RWPE2 (cell line): ENCODE measurements at regions not wholly inside any gene's neighbourhood (a gene's known extent, or its start where the extent isn't known, plus 50 kb on each side); places are given as distances from the start of the nearest gene placed in this dataset.

Source experiments
- ATAC-seq: fragments of 200-7000 bp; cut with Tn5 transposase; 3 replicates; pipeline ENCODE4 v1.9.1; 2021; ENCODE audit warnings: low read depth
- DNase-seq: peaks from one replicate; pipeline ENCODE4 v3.0.0-alpha.2; 2020; ENCODE audit warnings: low spot score
- H3K27ac ChIP-seq: fragments of 450-650 bp; 2 replicates; pipeline ENCODE4 v1.5.1; 2017; ENCODE audit warnings: mild to moderate bottlenecking; ENCODE audit not compliant: poor library complexity, severe bottlenecking
- H3K27me3 ChIP-seq: fragments of 250-450 bp; sonication (Bioruptor Pico); 2 replicates; pipeline ENCODE4 v1.5.1; 2021; ENCODE audit warnings: mild to moderate bottlenecking, moderate library complexity; ENCODE audit not compliant: insufficient read depth, poor library complexity, severe bottlenecking
- H3K36me3 ChIP-seq: fragments of 250-450 bp; sonication (Bioruptor Pico); 2 replicates; pipeline ENCODE4 v1.5.1; 2020; ENCODE audit warnings: low read depth, mild to moderate bottlenecking, moderate library complexity
- H3K4me1 ChIP-seq: fragments of 250-450 bp; sonication (Bioruptor Pico); 2 replicates; pipeline ENCODE4 v1.5.1; 2021; ENCODE audit warnings: mild to moderate bottlenecking, moderate library complexity; ENCODE audit not compliant: insufficient read depth, poor library complexity, severe bottlenecking
- H3K4me3 ChIP-seq: fragments of 250-450 bp; sonication (Bioruptor Pico); 2 replicates; pipeline ENCODE4 v1.5.1; 2021; ENCODE audit warnings: mild to moderate bottlenecking, moderate library complexity; ENCODE audit not compliant: severe bottlenecking
- H3K9me3 ChIP-seq: fragments of 250-450 bp; sonication (Bioruptor Pico); 2 replicates; pipeline ENCODE4 v1.5.1; 2021; ENCODE audit warnings: mild to moderate bottlenecking, moderate library complexity; ENCODE audit not compliant: severe bottlenecking
- TF ChIP-seq, protein P1 (sequence below): fragments of 450-650 bp; IDR thresholded peaks from one replicate; pipeline ENCODE4 v1.5.1; 2017; ENCODE audit warnings: mild to moderate bottlenecking, moderate library complexity; ENCODE audit not compliant: poor library complexity, severe bottlenecking

DNA sequence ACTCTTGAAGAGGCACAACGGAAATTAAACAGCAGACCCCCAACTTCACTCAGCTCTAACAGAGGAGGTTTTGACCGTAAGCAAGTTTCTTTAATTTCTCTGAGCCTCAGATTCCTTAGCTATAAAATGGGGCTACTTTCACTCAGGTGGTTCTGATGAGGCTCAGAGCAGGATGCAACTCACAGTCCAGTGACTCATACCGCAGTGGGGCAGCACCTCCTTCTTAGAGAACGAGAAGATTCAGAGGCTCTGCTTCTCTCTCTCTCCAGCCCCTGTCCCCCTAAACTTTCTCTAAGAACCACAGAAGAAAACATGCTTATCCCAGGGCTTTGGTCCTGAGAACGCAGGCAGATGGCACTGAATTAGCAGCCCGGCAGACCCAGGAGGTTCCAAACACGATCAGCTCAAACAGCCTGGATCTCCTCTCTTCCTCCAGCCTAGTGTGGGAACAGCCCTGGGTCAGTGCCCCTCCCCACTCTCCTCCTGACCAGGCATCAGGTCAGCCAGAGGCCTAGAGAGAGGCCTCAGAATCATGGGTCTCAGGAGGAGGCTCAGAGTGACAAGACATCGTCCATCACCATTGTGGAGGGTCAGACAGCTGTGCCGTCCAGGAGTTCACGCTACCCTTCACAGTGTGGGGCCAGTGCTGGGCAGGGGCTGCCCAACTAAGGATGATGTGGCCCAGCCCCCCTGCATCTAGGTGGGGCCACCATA, 433.0 kb downstream of the PTPRU start:
- ATAC-seq = no peak
- TF ChIP-seq, protein P1, sequence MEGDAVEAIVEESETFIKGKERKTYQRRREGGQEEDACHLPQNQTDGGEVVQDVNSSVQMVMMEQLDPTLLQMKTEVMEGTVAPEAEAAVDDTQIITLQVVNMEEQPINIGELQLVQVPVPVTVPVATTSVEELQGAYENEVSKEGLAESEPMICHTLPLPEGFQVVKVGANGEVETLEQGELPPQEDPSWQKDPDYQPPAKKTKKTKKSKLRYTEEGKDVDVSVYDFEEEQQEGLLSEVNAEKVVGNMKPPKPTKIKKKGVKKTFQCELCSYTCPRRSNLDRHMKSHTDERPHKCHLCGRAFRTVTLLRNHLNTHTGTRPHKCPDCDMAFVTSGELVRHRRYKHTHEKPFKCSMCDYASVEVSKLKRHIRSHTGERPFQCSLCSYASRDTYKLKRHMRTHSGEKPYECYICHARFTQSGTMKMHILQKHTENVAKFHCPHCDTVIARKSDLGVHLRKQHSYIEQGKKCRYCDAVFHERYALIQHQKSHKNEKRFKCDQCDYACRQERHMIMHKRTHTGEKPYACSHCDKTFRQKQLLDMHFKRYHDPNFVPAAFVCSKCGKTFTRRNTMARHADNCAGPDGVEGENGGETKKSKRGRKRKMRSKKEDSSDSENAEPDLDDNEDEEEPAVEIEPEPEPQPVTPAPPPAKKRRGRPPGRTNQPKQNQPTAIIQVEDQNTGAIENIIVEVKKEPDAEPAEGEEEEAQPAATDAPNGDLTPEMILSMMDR = no peak
- H3K27me3 ChIP-seq = peaks cover 6% of the 10 kb centered on the region

DNA sequence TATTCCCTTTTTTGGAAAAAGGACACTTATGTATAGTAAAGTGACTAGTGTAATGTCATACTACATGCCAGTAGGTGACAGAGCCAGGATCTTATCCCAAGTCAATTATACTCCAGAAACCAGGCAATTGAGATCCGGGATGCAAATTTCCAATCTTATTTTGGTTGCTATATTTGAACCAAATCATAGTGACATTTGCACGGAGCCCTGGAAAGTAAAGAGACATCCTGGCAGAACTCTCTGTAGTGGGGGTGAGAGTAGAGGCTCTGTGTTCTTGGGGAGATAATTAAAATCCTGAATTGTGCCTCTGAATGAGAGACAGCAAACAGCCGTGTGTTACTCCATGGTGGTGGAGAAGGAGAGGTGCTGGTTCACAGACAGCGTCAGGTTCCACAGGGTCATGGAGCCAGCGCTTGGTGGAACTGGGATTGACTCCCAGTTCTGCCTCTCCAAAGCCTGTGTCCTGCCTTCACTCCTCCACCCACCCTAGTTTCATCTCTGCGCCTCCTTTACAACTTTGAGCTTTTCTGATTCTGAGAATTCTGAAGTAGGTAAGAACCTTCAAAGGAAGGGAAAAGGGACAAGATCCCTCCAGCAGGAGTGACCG, 432.3 kb downstream of the PTPRU start:
- no peak overlapping the region for H3K4me3 ChIP-seq
- H3K27me3 ChIP-seq = peaks cover 6% of the 10 kb centered on the region
- DNase-seq = no peak
- no peak overlapping the region for H3K27ac ChIP-seq
- no peaks in the 10 kb centered on the region for H3K36me3 ChIP-seq
- TF ChIP-seq, protein P1 = no peak
- ATAC-seq = no peak
- H3K4me1 ChIP-seq = no peaks in the 10 kb centered on the region
- no peaks in the 10 kb centered on the region for H3K9me3 ChIP-seq

More for the DNA sequence above, 433.0 kb downstream of the PTPRU start:
- DNase-seq = no peak
- Histone ChIP-seq H3K27ac (no peak overlapping the region), H3K36me3 (no peaks in the 10 kb centered on the region), H3K9me3 (no peaks in the 10 kb centered on the region), H3K4me1 (no peaks in the 10 kb centered on the region), H3K4me3 (no peak overlapping the region)

DNA sequence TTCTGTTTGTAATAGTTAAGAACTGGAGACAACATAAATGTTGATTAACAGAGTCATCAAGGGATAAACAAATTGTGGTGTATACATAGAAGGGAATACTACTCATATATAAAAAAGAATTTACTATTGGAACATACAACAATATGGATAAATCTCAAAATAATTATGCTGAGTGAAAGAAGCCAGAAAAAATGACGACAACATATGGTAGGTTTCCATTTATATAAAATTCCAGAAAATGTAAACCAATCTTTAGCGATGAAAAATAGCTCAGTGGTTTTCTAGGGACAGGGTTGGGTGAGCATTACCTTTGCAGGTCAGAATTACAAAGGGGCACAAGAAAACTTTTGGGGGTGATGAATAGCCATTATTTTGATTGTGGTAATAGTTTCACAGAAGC, 431.6 kb downstream of the PTPRU start:
- H3K27me3 ChIP-seq = peaks cover 6% of the 10 kb centered on the region

DNA sequence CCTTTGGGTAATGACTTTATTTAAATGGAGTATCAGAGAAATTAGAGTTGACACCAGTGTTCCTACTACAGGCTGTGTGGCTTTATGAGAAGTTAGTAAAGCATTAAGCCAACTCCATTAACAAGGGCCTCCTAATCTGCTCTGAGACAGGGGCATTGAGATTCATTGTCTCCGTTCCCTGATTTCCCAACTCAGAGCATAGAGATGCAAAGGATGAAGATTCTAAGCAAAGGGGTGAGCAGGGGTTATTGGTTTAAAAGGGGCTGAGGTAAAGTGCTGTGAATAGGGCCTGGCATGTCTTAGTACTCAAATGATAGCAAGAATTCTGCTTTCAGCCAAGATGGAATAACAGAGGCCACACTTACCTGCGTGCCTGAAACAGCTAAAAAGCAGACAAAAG, 428.4 kb downstream of the PTPRU start:
- ATAC-seq (no peak), DNase-seq (no peak)
- Histone ChIP-seq H3K36me3 (no peaks in the 10 kb centered on the region), H3K4me3 (no peak overlapping the region), H3K4me1 (no peaks in the 10 kb centered on the region), H3K9me3 (no peaks in the 10 kb centered on the region), H3K27ac (no peak overlapping the region), H3K27me3 (peaks cover 6% of the 10 kb centered on the region)
- TF ChIP-seq, protein P1 = no peak

More for the DNA sequence above, 431.6 kb downstream of the PTPRU start:
- no peak overlapping the region for H3K27ac ChIP-seq
- H3K36me3 ChIP-seq = no peaks in the 10 kb centered on the region
- no peak overlapping the region for H3K4me3 ChIP-seq
- no peaks in the 10 kb centered on the region for H3K9me3 ChIP-seq
- DNase-seq (no peak), ATAC-seq (no peak)
- TF ChIP-seq, protein P1 = no peak
- H3K4me1 ChIP-seq = no peaks in the 10 kb centered on the region

DNA sequence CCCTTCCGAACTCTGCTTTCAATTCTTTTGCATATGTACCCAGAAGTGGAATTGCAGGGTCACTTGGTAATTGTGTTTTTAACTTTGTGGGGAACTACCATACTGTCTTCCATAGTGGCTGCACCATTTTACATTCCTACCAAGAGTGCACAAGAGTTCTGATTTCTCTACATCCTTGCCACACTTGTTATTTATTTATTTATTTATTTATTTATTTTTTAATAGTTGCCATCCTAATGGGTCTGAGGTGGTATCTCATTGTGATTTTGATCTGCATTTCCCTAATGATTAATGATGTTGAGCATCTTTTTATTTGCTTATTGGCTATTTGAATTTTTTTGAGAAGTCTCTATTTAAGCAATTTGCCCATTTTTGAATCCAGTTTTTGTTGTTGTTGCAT, 422.4 kb downstream of the PTPRU start:
- TF ChIP-seq, protein P1 = no peak
- Histone ChIP-seq H3K27ac (no peak overlapping the region), H3K27me3 (no peaks in the 10 kb centered on the region), H3K4me1 (no peaks in the 10 kb centered on the region), H3K36me3 (no peaks in the 10 kb centered on the region), H3K9me3 (no peaks in the 10 kb centered on the region), H3K4me3 (no peak overlapping the region)
- DNase-seq (no peak), ATAC-seq (no peak)
